ENCODE measurements at regions not wholly inside any gene's neighbourhood (a gene's known extent, or its start where the extent isn't known, plus 50 kb on each side); places are given as distances from the start of the nearest gene placed in this dataset.

DNA sequence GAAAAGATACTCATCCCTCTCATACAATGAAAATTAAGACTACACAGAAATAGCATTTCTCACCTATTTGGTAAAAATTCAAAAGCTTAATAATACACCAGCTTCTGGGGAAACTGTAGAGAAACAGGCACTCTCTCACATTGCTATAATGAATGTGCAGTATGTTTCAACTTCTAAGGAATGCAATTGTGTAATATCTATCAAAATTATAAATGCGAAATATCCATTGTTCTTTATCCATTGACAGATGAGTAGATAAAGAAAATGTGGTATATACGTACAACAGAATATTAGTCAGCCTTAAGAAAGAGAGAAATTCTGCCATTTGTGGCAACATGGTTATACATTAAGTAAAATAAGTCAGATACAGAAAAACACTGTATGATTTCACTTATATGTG is 101.4 kb upstream of the OR9G4 start:
- no peak for DNase-seq
- intact Hi-C loops (cut with DNase I): no loop called here
- Histone ChIP-seq H3K27ac (no peak overlapping the region), H3K4me1 (replicated peaks in 1 of 2) (no peaks in the 10 kb centered on the region), H3K4me3 (no peak overlapping the region), H3K36me3 (replicated peaks in 1 of 2) (no peaks in the 10 kb centered on the region), H3K27me3 (no peaks in the 10 kb centered on the region), H3K9me3 (replicated peaks in 1 of 3) (no peaks in the 10 kb centered on the region)
- TF ChIP-seq CTCF (IDR thresholded peaks at IDR 0.05) (no peak), POLR2A (IDR thresholded peaks at IDR 0.05) (no peak)
- WGBS, 4 donors: 58 to 74% (median 66%) methylated on average over 2 of the region's 2 CpGs

DNA sequence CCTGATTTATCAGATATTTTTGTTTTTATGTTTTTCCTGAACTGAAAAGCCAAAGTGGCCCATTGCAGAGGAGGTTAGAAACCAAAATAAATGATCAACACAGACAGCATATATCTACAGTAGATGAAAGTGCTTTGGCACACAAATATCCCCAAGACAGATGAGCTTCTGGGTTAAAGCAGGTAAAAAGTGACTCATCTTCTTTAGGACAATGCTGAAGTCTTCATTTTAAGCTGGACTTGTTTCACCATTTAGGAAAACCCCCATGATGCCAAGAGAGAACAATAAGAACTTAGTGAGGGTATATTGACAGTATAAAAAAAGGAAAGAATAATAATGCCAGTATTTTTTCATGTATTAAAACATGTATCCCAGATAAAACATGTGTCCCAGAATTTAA is 100.8 kb upstream of the OR9G4 start:
- Histone ChIP-seq H3K9me3 (replicated peaks in 1 of 3) (no peaks in the 10 kb centered on the region), H3K36me3 (replicated peaks in 1 of 2) (no peaks in the 10 kb centered on the region), H3K27ac (no peak overlapping the region), H3K4me3 (no peak overlapping the region), H3K4me1 (replicated peaks in 1 of 2) (no peaks in the 10 kb centered on the region), H3K27me3 (no peaks in the 10 kb centered on the region)
- no peak for TF ChIP-seq CTCF (IDR thresholded peaks at IDR 0.05)
- no peak for TF ChIP-seq POLR2A (IDR thresholded peaks at IDR 0.05)
- intact Hi-C loops (cut with DNase I): no loop called here
- no peak for DNase-seq

DNA sequence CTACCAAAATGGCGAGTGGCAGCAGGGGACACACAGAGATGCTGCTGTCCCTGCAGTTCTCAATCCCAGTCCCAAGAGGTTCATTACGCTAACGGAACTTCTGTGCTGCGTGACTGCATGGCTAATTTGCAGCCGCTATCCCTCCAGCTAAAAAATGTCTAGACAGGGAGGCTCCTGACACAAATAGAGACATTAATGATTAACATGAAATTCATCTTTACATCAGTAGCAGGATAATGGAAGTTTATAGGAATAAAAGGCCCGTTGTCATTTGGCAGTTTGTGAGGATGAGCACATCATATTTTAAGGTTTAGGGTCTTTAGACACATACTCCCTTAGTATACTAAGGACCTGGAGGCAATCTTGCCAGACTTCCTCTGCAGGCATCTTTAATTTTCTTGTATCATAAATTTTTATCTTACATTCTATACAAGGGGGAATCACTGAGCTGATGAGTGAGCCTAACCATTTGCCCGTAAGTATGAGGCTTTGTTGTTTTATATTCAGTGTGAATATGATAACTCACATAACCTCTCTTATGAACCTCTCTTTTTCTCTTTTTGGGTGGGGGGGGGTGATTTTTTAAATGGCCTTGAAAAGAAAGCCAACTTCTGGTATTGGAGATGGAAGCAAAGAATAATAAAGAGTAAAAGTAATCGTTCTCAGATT is 99.8 kb upstream of the OR9G4 start:
- WGBS, 4 donors: 60 to 67% (median 65%) methylated on average over 8 of the region's 8 CpGs
- H3K9me3 ChIP-seq (replicated peaks in 1 of 3): no peaks in the 10 kb centered on the region
- no peaks in the 10 kb centered on the region for H3K27me3 ChIP-seq
- no peak for TF ChIP-seq POLR2A (IDR thresholded peaks at IDR 0.05)
- no peak for TF ChIP-seq CTCF (IDR thresholded peaks at IDR 0.05)
- no peak for DNase-seq
- H3K36me3 ChIP-seq (replicated peaks in 1 of 2): no peaks in the 10 kb centered on the region
- H3K27ac ChIP-seq: no peak overlapping the region
- no peak overlapping the region for H3K4me3 ChIP-seq
- H3K4me1 ChIP-seq (replicated peaks in 1 of 2): no peaks in the 10 kb centered on the region
- intact Hi-C loops (cut with DNase I): no loop called here

GRCh38 chr11:56846631-56847576 is 98.4 kb upstream of the OR9G4 start:
- 37 to 43% (median 38%) methylated on average over 8 of the region's 8 CpGs for WGBS, 4 donors
- intact Hi-C loops (cut with DNase I): no loop called here

More at GRCh38 chr11:56846631-56847576, 98.4 kb upstream of the OR9G4 start:
- H3K4me3 ChIP-seq: no peak overlapping the region
- no peaks in the 10 kb centered on the region for H3K4me1 ChIP-seq (replicated peaks in 1 of 2)
- no peak for TF ChIP-seq CTCF (IDR thresholded peaks at IDR 0.05)
- no peak for TF ChIP-seq POLR2A (IDR thresholded peaks at IDR 0.05)
- no peak overlapping the region for H3K27ac ChIP-seq
- no peaks in the 10 kb centered on the region for H3K27me3 ChIP-seq
- H3K36me3 ChIP-seq (replicated peaks in 1 of 2): no peaks in the 10 kb centered on the region
- DNase-seq: no peak
- H3K9me3 ChIP-seq (replicated peaks in 1 of 3): no peaks in the 10 kb centered on the region

Measured in adrenal gland (tissue), 9 donors.